CD4-positive, alpha-beta T cell treated with Interleukin-15 for 1 hour (primary cell): ENCODE measurements at regions not wholly inside any gene's neighbourhood (a gene's known extent, or its start where the extent isn't known, plus 50 kb on each side); places are given as distances from the start of the nearest gene placed in this dataset.

Source experiments
- DNase-seq: peaks from one replicate; pipeline ENCODE4 v3.0.0-alpha.2; 2020

DNA sequence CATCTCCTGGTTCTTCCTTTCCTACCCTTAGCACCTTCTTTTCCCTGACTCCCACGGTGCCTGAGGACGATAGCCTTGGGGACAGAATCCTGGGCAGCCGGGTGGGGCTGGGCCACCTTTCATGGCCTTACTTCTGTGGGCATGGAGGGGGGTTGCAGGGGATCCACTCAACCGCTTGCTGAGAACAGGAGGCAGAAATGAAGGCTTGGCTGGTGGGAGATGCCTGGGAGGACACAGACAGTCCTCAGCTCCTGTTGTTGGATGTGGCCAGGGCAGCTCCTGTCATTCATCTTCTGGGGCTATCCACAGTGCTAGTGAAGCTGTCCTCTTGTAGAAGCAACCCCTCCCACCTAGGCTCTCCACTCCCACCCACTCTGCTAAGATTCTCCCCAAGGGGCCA, 95.5 kb upstream of the CELF4 start:
- no peak for DNase-seq

DNA sequence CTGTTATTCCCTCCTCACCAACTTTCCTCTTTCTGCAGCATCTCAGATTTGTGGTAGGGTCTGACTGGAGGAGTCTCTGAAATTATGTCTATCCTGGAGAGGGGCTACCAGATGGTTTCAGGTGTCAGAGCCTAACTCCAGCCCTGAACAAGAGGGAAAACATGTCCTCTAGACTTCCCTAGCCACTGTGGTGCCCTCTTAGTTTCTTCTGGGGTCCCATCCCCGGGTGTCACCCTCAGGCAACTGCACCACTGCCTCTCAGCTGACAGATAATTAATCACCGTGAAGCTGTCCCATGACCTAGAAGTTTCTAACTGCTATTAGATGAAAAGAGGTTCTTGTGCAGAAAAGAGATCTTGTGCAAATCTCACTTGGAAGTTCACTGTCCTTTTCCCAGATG, 95.1 kb upstream of the CELF4 start:
- DNase-seq: no peak

DNA sequence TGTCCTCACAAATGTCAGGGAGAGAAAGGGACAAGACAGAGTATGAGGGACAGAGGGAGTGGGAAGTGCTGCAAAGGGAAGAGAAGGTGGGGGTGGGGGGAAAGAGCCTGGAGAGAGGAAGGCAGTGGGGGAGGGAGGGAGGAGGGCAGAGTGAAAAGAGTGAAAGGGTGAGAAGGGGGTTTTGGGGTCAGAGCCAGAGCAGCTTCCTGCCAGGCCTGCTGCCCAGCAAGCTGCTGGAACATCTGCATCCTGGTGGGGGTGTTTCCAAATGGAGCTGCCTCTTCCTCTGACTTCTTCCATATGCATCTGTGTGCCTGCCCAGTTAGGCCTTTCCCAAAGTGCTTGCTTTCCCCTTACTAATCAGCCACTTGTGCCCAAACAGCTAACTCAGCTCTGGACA, 94.3 kb upstream of the CELF4 start:
- no peak for DNase-seq

DNA sequence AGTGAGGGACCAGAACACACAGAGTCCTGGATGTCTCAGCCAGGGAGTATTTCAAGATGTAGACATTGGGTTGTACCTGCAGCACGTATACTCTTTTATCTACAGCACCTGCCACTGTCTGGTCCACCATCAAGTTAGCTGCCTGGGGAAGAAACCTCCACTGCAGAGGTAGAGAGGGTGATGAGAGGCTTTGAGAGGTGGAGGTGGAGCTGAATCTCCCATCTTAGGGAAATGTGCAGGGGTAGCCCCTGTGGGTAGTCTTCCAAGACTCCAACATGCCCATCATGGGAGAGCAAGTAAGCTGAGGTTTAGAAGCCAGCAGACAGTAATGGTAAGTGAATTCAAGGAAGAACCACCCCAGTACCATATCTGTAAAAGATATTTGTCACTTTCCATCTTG, 93.3 kb upstream of the CELF4 start:
- no peak for DNase-seq

DNA sequence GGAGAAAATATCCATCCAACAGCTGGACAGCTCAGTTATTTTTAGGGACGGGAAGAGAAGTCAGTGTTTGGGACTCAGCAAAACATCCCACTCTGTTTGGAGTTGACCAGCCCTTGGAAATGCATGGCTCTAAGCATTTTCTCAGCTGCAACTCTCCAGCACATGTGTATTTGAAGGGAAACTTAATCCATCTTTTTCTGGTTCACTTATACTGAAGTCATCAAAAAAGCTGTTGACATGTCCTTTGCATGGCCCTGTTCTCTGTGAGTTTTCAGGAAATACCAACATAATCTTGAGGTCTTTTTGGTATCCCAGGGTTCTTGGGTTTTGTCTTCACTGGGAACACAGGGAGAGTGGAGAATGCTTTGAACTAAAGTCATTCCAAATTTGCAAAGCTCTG, 91.9 kb upstream of the CELF4 start:
- no peak for DNase-seq

DNA sequence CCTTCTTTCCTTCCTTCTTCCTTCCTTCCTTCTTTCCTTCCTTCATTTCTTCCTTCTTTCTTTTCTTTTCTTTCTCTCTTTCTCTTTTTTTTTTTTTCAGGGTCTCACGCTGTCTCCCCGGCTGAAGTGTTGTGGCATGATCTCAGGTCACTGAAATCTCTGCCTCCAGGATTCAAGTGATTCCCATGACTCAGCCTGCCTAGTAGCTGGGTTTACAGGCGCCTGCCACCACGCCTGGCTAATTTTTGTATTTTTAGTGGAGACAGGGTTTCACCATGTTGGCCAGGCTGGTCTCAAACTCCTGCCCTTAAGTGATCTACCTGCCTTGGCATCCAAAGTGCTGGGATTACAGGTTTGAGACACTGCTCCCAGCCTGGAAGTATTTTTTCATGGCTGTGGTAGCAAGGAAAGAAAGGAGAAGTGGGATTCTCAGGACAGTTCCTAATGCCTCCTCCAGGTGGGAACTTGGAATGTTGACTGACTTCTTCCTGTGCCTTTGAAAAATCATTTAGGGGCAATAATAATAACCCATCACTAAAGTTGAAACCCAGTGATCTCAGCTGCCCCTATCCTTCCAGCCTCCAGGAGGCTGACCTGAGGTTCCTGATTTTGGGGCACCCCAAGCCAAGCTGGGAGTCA, 89.3 kb upstream of the CELF4 start:
- DNase-seq: no peak

DNA sequence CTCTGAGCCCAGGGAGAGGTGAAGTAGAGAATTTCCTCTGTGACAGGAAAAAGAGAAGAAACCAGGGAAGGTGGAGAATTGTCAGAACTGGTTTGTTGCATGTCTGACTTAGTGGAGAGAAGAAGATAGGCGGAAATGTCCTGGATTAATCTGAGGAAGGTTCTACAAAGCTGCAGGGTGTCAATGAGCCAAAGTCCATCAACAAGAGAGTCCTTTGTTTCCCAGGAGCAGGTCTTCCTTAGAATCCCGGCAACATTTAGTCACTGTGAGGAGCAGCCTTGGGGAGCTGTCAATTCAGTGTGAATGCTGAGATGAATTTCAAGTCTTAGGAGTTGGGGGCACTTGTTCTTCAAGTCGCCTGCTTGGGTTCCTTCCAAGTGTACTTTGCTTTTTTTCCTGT, 88.4 kb upstream of the CELF4 start:
- no peak for DNase-seq

DNA sequence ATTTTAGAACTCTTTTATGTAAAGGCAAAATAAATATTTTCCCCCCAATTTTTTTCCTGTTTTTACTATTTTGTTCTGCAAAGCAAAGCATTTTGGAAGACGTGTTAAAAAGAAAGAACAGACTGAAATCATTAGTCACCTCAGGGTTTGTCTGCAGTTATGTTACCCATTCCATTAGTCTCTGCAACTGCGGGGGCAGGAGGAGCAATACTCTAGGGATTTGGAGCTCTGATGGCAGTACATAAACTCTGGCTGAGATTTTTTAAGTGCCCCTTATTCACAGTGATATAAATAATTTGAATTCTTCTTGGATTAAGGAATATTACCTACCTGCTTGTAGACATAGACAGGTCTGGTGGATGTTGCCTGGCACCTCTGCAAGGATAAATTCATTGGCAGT, 88.0 kb upstream of the CELF4 start:
- no peak for DNase-seq

DNA sequence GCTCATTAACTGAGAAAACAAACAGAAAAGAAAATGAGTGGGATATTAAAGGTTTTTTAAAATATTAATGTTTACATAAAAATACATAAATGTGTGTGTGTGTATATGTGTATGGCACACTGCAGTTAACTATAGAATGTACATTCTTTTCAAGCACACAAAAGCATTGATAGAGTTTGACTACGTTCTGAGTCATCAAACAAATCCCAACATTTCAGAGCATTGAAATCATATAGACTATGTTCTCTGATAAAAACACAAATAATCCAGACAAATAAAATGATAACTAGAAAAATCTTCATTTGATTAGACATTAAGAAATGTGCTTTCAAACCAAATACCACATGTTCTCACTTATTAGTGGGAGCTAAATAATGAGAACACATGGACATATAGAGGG, 84.3 kb upstream of the CELF4 start:
- DNase-seq: no peak

DNA sequence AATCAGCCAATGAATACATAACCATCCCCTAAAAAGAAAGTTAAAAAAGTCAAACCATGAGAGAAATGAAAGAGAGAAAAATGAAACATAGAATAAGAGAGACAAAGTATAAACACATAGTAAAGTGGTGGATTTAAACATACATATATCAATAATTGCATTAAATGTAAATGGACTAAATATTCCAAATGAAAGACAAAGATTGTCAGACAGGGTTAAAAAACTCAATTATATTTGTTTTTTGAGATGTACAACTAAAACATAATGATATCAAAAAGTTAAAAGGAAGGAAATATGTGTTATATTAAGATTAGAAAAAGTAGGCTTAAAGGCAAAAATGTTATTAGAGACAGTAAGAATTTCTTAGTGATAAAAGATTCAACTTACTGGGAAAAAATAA, 83.8 kb upstream of the CELF4 start:
- no peak for DNase-seq

DNA sequence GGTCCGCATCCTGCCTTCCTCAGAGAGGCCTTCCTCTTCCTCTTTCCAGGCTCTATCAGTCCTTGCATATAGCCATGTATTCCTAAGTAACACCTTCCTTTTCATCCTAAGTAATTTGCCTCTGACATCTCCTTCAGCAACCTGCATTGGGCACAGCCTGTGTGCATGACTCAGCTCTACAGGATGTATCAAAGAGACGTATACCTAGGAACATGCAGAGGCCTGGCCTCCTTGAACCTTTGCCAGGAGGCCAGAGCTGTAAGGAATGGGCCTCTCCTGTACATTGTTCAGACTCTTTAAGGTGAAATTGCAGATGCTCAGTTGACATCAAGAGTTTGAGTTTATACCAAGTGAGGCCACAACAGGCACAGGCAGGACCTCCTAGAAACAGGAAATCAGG, 76.0 kb upstream of the CELF4 start:
- no peak for DNase-seq

DNA sequence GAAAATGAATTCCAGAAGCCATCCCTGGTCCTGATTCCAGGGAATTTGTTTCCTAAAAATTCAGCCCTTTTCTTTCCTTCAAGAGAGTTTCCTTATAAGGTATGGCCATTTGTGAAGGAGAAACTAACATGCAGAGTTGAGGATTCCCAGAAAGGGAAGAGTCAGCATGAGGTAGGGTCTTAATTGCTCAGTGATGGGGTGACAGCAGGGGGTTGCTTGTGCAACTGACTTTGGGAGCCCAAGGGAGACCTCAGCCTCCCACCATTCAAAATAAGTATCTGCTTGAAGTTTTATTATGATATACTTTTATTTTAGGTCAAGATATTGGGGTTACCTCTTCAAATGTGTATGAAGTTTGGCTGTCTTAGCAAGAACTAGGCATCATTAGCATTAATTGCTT, 74.9 kb upstream of the CELF4 start:
- DNase-seq: no peak

DNA sequence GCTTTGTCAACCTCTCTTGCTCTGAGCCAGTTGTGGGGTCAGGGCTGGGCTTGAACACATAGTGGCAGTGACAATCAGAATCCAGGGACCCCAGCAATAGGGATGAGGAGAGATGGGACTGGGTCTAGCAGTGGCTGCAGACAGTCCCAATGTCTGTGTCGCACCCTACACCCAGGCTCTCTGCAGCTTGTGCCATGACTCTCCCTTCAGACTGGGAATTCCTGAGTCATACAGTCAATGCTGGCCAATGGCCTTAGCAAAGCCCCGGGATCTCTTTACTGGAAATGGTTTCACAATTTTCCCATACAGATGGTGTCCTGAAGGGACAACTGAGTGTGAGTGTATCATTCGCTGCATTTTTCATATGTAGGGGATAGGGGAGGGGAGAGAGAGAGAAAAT, 74.2 kb upstream of the CELF4 start:
- no peak for DNase-seq

DNA sequence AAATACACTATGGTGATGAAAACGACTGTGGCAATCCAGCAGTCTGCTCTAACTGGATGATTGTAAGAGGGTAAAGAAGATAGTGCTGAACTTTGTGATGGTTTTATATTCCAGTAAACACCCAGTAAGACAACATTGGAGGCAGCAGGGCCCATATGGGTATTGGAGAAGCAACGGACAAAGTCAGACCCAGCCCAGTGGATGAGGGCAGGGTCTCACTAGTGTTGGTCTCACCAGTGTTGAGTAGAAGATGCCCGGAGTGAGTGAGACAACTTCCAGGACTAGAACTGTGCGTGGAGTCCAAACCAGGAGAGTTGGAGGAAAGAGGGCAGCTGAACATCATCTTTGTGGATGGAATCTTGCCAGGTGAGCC, 71.9 kb upstream of the CELF4 start:
- no peak for DNase-seq

DNA sequence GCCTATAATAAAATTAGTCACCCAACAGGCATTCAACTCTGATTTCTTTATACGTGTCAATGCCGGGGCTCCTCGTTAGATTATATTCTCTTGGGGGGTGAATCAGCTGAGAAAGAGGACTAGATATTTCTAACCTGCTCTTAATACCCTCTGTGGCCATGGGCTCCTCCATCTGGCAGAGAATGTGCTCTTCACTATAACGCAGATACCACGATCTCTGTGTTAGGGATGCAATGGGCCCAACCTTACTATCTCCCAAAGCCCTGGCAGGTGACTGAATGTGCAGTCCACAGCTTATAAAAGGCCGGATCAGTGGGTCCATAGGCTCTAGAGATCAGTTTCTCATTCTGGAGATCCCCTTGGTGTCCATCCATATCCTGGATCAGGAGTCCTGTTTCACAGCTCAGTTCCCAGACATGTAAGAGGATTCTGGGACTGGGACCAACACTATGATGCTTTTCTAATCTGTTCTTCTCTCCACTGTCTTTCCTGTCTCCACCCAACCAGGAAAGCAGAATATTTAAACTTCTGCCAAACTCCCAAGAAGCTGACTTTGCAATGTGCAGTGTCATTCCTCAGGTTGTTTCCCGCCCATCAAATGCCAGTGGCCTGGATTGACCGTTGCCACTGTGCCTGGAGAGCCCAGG, 71.4 kb upstream of the CELF4 start:
- DNase-seq: no peak

DNA sequence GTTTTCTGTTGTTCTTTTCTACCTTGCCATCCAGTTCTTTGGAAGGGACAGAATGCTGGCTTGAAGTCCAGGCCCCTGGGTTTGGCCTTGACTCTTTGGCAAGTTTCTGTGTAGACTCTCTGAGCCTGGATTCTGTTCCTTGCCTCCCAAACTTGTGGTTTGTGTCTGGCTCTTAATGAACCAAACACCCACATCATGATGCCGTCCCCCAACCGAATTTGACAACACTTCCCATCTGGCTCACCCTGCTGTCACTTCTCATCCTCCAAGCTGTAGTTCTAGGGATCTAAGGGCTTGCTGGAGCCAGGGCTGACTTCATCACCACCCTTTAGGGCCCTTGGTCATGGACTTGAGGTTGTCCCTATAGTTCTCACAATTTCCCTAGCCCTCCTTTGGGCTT, 68.9 kb upstream of the CELF4 start:
- no peak for DNase-seq

DNA sequence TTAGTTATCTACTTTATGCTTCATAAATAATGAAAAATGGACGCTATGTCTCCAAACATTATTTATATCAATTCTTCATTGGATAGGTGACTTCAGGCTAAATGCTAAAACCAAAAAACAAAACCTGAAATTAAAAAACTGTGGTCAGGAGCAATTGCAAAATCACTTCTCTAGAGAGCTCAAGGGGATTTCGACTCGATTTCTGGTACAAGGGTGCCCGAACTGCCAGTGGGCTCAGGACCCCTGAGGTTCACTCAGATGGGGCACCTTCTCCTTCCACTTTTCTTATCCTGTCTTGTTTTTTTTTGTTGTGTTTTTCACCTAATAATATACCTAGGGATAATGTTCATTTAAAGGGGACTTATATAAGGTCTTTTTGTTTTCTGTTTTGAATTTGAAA, 65.8 kb upstream of the CELF4 start:
- DNase-seq: no peak

DNA sequence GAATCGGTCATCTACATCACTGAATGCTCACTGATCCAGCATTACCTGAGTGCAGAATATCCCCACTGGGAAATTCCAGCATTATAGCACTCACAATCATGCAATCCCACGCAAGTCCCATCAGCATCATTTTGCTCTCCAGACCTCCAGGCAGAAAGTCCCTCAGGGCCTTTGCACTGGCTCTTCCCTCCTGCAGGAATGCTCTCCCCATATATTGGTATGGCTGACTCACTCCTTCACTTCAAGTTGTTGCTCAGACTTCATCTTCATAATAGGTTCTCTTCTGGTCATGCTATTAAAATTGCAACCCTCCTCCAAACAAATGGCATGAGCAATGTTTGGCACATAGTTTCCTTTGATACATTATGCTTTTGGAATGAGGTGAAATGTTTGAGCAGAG, 64.7 kb upstream of the CELF4 start:
- no peak for DNase-seq

DNA sequence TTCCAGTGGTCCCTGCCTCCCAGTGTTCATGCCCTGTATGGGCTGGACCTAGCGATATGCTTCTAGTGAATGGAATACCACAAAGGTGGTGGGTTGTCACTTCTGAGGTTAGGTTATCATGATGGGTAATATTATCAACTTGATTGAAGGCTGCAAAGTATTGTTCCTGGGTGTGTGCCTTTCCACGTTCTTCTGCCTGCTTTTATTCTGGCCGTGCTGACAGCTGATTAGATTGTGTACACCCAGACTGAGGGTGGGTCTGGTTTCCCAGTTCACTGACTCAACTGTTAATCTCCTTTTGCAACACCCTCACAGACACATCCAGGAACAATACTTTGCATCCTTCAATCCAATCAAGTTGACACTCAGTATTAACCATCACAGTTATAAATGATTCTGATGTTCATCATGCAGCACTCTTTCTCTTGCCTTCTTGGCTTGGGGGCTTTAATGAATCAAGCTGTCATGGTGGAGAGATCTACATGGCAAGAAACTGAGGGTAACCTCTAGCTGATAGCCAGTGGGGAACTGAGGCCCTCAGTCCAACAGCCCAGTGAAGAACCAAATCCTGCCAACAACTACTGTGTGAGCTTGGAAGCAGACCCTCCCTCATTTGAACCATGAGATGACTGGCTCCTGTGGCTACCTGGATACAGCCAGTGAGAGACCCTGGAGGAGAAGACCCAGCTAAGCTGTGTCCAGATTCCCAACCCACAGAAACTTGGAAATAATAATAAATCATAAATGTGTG, 63.0 kb upstream of the CELF4 start:
- no peak for DNase-seq

DNA sequence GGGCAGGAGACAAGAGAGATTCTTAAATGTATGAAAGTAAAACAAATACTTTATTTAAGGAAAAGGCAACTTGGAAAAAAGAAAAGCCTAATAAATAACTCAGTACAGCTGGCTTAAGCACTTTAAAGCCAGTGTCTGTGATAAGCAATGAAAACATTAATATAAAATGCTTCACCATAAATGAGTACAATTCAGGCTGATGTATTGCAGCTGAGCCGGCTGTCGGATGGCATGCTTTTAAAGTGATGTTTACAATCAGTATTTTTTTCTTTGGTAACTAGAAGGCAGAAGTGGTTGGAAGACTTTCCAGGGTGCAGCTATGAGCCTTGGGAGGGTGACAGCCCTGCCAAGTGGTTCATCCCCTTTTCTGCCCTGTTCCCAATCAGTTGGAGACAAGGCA, 58.7 kb upstream of the CELF4 start:
- no peak for DNase-seq

DNA sequence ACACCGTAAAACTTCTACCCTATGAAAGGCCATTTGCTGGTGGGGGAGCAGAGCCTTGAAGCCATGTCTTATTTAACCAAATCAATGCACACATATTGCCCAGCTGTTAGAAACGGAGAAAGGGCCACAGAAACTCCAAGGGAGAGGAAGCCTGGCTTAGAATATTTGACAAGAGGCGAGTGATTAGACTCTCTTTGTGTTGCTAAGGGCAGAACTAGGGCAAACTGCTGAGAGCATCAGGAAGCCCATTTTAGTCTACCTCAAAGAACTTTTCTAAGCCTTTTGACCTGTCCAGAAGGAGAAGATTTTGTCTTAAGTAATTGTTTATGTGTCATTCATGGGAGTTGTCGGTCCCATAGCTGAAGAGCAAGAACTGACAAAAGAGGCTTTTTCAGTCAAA, 54.4 kb upstream of the CELF4 start:
- DNase-seq: no peak

DNA sequence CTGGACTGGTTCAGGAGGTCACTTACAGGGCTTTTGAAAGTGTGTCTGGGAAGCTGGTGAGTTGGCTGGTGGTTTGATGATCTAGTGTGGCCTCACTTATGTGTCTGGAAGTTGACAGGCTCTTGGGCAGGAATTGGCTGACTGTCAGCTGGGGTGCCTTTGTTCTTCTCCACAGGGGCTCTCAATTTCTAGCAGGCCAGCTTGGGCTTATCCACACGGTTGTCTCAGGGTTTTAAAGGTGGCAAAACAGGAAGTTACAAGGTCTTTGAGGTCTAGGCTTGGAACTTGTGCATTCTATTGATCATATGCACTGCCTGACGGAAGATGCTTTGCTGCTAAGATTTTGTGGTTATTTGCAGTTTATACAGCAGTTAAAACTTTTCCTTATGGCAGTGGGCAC, 52.0 kb upstream of the CELF4 start:
- DNase-seq: no peak
